ENCODE measurements at regions not wholly inside any gene's neighbourhood (a gene's known extent, or its start where the extent isn't known, plus 50 kb on each side); places are given as distances from the start of the nearest gene placed in this dataset.

- no peaks in the 10 kb centered on the region for H3K36me3 ChIP-seq
- H3K4me3 ChIP-seq (ENCODE audit: low read depth, low read length): no peak overlapping the region
- H3K27ac ChIP-seq: no peak overlapping the region
- H3K9me3 ChIP-seq (ENCODE audit: severe bottlenecking): no peaks in the 10 kb centered on the region
- TF ChIP-seq, protein P1, sequence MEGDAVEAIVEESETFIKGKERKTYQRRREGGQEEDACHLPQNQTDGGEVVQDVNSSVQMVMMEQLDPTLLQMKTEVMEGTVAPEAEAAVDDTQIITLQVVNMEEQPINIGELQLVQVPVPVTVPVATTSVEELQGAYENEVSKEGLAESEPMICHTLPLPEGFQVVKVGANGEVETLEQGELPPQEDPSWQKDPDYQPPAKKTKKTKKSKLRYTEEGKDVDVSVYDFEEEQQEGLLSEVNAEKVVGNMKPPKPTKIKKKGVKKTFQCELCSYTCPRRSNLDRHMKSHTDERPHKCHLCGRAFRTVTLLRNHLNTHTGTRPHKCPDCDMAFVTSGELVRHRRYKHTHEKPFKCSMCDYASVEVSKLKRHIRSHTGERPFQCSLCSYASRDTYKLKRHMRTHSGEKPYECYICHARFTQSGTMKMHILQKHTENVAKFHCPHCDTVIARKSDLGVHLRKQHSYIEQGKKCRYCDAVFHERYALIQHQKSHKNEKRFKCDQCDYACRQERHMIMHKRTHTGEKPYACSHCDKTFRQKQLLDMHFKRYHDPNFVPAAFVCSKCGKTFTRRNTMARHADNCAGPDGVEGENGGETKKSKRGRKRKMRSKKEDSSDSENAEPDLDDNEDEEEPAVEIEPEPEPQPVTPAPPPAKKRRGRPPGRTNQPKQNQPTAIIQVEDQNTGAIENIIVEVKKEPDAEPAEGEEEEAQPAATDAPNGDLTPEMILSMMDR (IDR thresholded peaks at IDR 0.05; ENCODE audit: low read depth, low read length): no peak
- DNase-seq: no peak
- no peaks in the 10 kb centered on the region for H3K27me3 ChIP-seq (ENCODE audit: insufficient read depth, low read depth, severe bottlenecking)
Observed at GRCh38 chr3:1026395-1026794, 66.4 kb upstream of the CNTN6 start.

DNA sequence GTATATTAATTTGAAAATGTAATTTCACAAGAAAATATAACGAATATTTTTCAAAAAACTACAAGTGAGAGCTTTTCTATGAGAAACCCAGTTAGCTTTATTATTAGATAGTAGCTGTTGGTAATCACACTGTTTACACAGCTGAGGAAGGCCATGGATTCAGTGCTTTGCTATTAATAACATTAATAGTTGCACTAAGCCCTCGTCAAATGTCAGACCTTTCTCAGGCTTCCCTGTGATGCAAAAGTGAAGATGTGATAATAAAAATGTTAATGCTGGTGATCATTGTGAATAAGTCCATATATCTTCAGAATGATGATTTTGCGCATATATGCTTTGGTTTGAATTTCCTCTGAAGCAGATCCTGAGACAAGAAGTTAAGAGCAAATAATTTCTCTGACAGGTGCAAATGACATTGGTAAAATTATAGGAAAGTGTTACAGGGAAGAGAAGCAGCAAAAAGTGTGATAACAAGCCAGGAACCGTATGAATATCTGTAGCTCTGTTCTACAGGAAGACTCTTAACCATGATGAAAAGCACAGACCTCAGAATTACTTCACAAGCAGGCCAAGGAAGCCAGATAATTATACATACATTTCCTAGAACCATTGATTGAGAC lies 56.5 kb upstream of the CNTN6 start:
- no peak for DNase-seq
- TF ChIP-seq, protein P1 (IDR thresholded peaks at IDR 0.05; ENCODE audit: low read depth, low read length): no peak
- H3K36me3 ChIP-seq: no peaks in the 10 kb centered on the region
- peaks cover 6% of the 10 kb centered on the region for H3K9me3 ChIP-seq (ENCODE audit: severe bottlenecking)
- H3K4me3 ChIP-seq (ENCODE audit: low read depth, low read length): no peak overlapping the region
- no peaks in the 10 kb centered on the region for H3K27me3 ChIP-seq (ENCODE audit: insufficient read depth, low read depth, severe bottlenecking)
- H3K27ac ChIP-seq: no peak overlapping the region

DNA sequence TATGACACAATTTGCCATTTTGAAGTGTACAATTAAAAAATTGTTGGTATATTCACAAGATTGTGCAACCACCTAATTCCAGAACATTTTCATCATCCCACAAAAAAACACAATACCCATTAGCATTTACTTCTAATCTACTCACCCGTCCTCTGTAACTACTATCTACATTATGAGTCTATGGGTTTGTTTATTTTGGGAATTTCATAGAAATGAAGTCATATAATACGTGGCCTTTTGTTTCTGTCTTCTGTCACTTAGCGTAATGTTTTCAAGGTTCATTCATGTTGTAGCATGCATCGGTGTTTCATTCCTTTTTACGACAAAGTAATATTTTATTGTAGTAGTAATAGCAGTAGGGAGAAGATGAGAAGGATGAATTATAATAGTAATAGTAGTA lies 55.2 kb upstream of the CNTN6 start:
- no peaks in the 10 kb centered on the region for H3K36me3 ChIP-seq
- no peak for DNase-seq
- H3K27ac ChIP-seq: no peak overlapping the region
- no peaks in the 10 kb centered on the region for H3K27me3 ChIP-seq (ENCODE audit: insufficient read depth, low read depth, severe bottlenecking)
- TF ChIP-seq, protein P1 (IDR thresholded peaks at IDR 0.05; ENCODE audit: low read depth, low read length): no peak
- no peak overlapping the region for H3K4me3 ChIP-seq (ENCODE audit: low read depth, low read length)
- H3K9me3 ChIP-seq (ENCODE audit: severe bottlenecking): peaks cover 6% of the 10 kb centered on the region
